Suprapubic skin (tissue), 3 donors: ENCODE measurements at regions not wholly inside any gene's neighbourhood (a gene's known extent, or its start where the extent isn't known, plus 50 kb on each side); places are given as distances from the start of the nearest gene placed in this dataset.

Source experiments
- POLR2A ChIP-seq, 2 donors: fragments of 450-650 bp; IDR thresholded peaks; one replicate each; pipeline ENCODE4 v1.6.1; 2017; ENCODE audit warnings: antibody characterized with exemption in 2 of 2, mild to moderate bottlenecking in 2 of 2, moderate library complexity in 2 of 2
- TF ChIP-seq, protein P1 (sequence below), 2 donors: fragments of 200-600 bp in 1 of 2; fragments of 450-650 bp in 1 of 2; sonication (generic) in 1 of 2; IDR thresholded peaks; one replicate each; pipeline ENCODE4 v1.5.1; 2016 to 2019; ENCODE audit warnings: antibody characterized with exemption in 2 of 2, mild to moderate bottlenecking in 1 of 2, moderate library complexity in 1 of 2

DNA sequence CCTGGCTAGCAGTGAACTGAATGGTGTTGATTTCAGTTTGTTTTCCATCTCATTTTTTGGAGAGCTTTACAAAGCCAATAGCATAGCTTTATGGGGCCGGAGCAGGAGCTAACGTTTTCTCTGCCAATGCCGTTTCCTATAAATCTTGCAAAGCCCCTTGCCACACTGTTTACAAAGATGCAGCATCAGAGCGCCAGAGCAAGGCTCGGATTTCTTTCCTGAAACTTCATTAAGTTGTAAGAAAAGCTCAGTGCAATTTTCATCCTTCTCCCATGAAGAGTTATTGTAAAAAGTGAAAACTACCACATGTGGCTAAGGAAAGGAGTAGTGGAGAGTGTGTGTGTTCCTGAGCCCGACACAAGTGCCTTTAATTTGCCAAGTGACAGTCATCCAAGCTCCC, 178.2 kb upstream of the GDNF start:
- TF ChIP-seq POLR2A (IDR thresholded peaks at IDR 0.05), result no peak
- TF ChIP-seq, protein P1, sequence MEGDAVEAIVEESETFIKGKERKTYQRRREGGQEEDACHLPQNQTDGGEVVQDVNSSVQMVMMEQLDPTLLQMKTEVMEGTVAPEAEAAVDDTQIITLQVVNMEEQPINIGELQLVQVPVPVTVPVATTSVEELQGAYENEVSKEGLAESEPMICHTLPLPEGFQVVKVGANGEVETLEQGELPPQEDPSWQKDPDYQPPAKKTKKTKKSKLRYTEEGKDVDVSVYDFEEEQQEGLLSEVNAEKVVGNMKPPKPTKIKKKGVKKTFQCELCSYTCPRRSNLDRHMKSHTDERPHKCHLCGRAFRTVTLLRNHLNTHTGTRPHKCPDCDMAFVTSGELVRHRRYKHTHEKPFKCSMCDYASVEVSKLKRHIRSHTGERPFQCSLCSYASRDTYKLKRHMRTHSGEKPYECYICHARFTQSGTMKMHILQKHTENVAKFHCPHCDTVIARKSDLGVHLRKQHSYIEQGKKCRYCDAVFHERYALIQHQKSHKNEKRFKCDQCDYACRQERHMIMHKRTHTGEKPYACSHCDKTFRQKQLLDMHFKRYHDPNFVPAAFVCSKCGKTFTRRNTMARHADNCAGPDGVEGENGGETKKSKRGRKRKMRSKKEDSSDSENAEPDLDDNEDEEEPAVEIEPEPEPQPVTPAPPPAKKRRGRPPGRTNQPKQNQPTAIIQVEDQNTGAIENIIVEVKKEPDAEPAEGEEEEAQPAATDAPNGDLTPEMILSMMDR (IDR thresholded peaks at IDR 0.05), result no peak
